Esophagus squamous epithelium (tissue), 5 donors: ENCODE measurements at regions not wholly inside any gene's neighbourhood (a gene's known extent, or its start where the extent isn't known, plus 50 kb on each side); places are given as distances from the start of the nearest gene placed in this dataset.

ENCODE experiments used
- DNase-seq: peaks from one replicate; lab custom pipeline; 2025; lab: John Stamatoyannopoulos, UW
- H3K27ac ChIP-seq, 4 donors: fragments of 200-600 bp; sonication (generic); one replicate each; pipeline ENCODE4 v1.5.1; 2016 to 2019; ENCODE audit warnings: mild to moderate bottlenecking in 1 of 4
- H3K27me3 ChIP-seq, 4 donors: fragments of 200-600 bp; sonication (generic); 1 replicate in 3 of 4; 2 replicates in 1 of 4; pipeline versions ENCODE4 v1.5.1 to v1.6.0; 2017 to 2021; ENCODE audit warnings: antibody characterized with exemption in 1 of 4
- H3K36me3 ChIP-seq, 3 donors: fragments of 200-600 bp; sonication (generic); one replicate each; pipeline ENCODE4 v1.5.1; 2016 to 2019
- H3K4me1 ChIP-seq, 3 donors: fragments of 200-600 bp; sonication (generic); one replicate each; pipeline ENCODE4 v1.5.1; 2017 to 2019
- H3K4me3 ChIP-seq, 4 donors: fragments of 200-600 bp; sonication (generic); 1 replicate in 3 of 4; 2 replicates in 1 of 4; pipeline ENCODE4 v1.5.1; 2016 to 2019; ENCODE audit warnings: mild to moderate bottlenecking in 2 of 4, moderate library complexity in 1 of 4
- H3K9me3 ChIP-seq, 3 donors: fragments of 200-600 bp; sonication (generic); one replicate each; pipeline ENCODE4 v1.5.1; 2016 to 2019
- POLR2A ChIP-seq, 4 donors: fragments of 450-650 bp; IDR thresholded peaks; one replicate each; pipeline ENCODE4 v1.6.1; 2017; ENCODE audit warnings: antibody characterized with exemption in 4 of 4, mild to moderate bottlenecking in 4 of 4, moderate library complexity in 3 of 4
- WGBS, 2 donors: methylation state at CpG; one replicate each; pipeline ENCODE4 v1.1.5; 2018; 5-methylcytosine and 5-hydroxymethylcytosine counted together
- intact Hi-C: fragments of 100-400 bp; cut with DNase I; formaldehyde crosslinking; loops from one replicate; pipeline ENCODE4 v1.15.0; 2022
- TF ChIP-seq, protein P1 (sequence below), 6 experiments: fragments of 450-650 bp in 4 of 6; fragments of 200-600 bp in 2 of 6; sonication (generic) in 2 of 6; IDR thresholded peaks; one replicate each; pipeline ENCODE4 v1.5.1; 2016 to 2019; ENCODE audit warnings: antibody characterized with exemption in 6 of 6, mild to moderate bottlenecking in 4 of 6, moderate library complexity in 4 of 6
- donor health status: DM: yes; HTN: yes; CAD: no.

DNA sequence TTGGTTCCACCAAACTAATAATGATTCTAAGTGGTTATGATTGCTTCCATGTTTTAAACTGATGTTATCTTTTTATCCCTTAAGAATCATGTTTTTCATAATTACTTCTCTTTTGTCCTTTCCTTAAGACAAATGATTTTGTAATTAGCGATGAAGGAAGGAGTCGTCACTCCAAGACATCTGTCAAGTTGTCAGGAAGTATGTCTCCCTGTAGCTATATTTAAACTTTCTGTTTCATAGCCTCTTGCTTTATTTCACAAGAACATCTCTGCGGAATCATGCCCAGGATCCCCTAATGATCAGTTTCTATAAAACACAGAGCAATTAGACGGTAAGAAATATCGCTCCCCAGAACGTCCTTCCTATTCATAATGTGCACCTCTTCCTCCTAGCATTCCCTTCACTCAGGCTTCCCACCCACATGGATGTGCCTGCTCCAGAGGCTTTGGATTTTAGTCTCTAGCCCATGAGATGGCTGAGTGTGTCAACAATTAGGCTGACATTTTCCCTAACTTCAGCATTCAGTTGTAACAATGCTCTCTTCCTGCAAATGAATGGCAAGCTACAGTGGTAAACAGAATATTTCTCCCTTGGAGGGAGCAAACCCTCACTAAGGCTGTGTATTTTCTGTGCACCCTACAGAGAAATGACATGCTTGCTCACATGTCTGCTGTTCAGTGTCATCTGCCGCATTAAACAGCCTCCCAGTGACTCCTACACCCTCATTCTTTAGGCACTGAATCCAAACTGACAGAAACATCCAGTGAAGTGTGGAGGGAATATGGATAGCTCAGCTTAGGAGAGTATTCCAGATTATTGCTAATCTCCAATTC, 879.6 kb upstream of the CELF4 start:
- Histone ChIP-seq H3K4me1 (no peaks in the 10 kb centered on the region), H3K4me3 (no peak overlapping the region), H3K27ac (no peak overlapping the region), H3K9me3 (no peaks in the 10 kb centered on the region), H3K36me3 (no peaks in the 10 kb centered on the region), H3K27me3 (no peaks in the 10 kb centered on the region)
- intact Hi-C loops: no loop called here
- WGBS, 2 donors: 61 to 65% methylated on average over 7 of the region's 7 CpGs
- TF ChIP-seq, protein P1, sequence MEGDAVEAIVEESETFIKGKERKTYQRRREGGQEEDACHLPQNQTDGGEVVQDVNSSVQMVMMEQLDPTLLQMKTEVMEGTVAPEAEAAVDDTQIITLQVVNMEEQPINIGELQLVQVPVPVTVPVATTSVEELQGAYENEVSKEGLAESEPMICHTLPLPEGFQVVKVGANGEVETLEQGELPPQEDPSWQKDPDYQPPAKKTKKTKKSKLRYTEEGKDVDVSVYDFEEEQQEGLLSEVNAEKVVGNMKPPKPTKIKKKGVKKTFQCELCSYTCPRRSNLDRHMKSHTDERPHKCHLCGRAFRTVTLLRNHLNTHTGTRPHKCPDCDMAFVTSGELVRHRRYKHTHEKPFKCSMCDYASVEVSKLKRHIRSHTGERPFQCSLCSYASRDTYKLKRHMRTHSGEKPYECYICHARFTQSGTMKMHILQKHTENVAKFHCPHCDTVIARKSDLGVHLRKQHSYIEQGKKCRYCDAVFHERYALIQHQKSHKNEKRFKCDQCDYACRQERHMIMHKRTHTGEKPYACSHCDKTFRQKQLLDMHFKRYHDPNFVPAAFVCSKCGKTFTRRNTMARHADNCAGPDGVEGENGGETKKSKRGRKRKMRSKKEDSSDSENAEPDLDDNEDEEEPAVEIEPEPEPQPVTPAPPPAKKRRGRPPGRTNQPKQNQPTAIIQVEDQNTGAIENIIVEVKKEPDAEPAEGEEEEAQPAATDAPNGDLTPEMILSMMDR (IDR thresholded peaks at IDR 0.05): no peak
- no peak for TF ChIP-seq POLR2A (IDR thresholded peaks at IDR 0.05)
- no peak for DNase-seq

GRCh38 chr18:38427736-38428135, 862.1 kb upstream of the CELF4 start:
- no peak for DNase-seq
- no peak overlapping the region for H3K4me3 ChIP-seq
- H3K27ac ChIP-seq: no peak overlapping the region
- H3K4me1 ChIP-seq: no peaks in the 10 kb centered on the region
- no peaks in the 10 kb centered on the region for H3K27me3 ChIP-seq
- TF ChIP-seq, protein P1 (IDR thresholded peaks at IDR 0.05): no peak
- TF ChIP-seq POLR2A (IDR thresholded peaks at IDR 0.05): no peak
- intact Hi-C loops: no loop called here
- H3K36me3 ChIP-seq: no peaks in the 10 kb centered on the region
- 79 to 82% methylated on average over 4 of the region's 4 CpGs for WGBS, 2 donors
- no peaks in the 10 kb centered on the region for H3K9me3 ChIP-seq

GRCh38 chr18:38427234-38427633, 861.6 kb upstream of the CELF4 start:
- intact Hi-C loops: no loop called here
- no peaks in the 10 kb centered on the region for H3K4me1 ChIP-seq
- H3K36me3 ChIP-seq: no peaks in the 10 kb centered on the region
- DNase-seq: no peak
- no peak overlapping the region for H3K27ac ChIP-seq
- H3K9me3 ChIP-seq: no peaks in the 10 kb centered on the region
- WGBS, 2 donors: 86 to 100% methylated on average over 2 of the region's 2 CpGs
- TF ChIP-seq, protein P1 (IDR thresholded peaks at IDR 0.05): no peak
- TF ChIP-seq POLR2A (IDR thresholded peaks at IDR 0.05): no peak
- H3K27me3 ChIP-seq: no peaks in the 10 kb centered on the region
- no peak overlapping the region for H3K4me3 ChIP-seq

DNA sequence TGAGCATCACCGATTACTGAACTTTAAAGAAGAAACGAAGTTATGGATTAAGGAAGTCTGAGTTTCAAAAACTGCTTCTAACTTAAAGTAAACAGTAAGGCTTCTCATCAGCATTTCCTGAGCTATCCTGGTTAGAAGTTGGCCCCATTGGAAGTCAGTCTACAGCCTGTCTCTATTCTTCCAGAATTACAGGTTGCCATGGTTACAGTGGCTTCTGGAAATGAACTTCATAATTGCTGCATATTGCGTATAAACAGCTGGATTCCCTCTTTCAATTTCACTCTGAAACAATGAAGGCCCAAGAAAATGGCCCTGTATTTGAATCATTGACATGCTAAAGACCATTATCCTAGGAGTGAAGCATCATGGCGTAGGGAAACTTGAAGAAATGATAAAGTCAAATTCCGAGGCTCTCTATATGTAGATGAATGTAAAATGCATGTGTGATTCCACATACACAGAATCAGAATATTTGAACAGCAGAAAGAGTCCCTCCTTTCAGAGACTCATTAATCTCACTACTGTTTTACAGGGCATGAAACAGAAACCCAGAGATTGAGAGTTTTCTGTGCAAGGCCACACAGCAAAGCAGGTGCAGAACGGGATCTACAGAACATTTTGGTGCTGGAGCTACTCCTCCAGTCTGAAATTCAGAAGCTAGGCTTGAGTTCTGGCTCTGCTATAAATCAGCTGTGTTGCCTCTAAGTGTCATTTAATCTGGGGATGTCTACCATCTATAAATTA, 856.4 kb upstream of the CELF4 start:
- Histone ChIP-seq H3K27ac (no peak overlapping the region), H3K9me3 (no peaks in the 10 kb centered on the region), H3K27me3 (no peaks in the 10 kb centered on the region), H3K4me1 (no peaks in the 10 kb centered on the region), H3K4me3 (no peak overlapping the region), H3K36me3 (no peaks in the 10 kb centered on the region)
- intact Hi-C loops: no loop called here
- DNase-seq: no peak
- TF ChIP-seq POLR2A (IDR thresholded peaks at IDR 0.05): no peak
- TF ChIP-seq, protein P1 (IDR thresholded peaks at IDR 0.05): no peak
- 86 to 89% methylated on average over 6 of the region's 6 CpGs for WGBS, 2 donors

- Histone ChIP-seq H3K36me3 (no peaks in the 10 kb centered on the region), H3K27me3 (no peaks in the 10 kb centered on the region), H3K27ac (no peak overlapping the region), H3K4me3 (peak overlapping the region in 1 of 4 donors; percentile 36), H3K9me3 (no peaks in the 10 kb centered on the region), H3K4me1 (no peaks in the 10 kb centered on the region)
- 47 to 49% methylated on average over 9 to 10 of the region's 10 CpGs for WGBS, 2 donors
- intact Hi-C loops: no loop called here
- no peak for DNase-seq
- TF ChIP-seq, protein P1 (IDR thresholded peaks at IDR 0.05): no peak
- no peak for TF ChIP-seq POLR2A (IDR thresholded peaks at IDR 0.05)
Observed at GRCh38 chr18:38421021-38421420, 855.4 kb upstream of the CELF4 start.
